H1 (cell line): ENCODE measurements at regions not wholly inside any gene's neighbourhood (a gene's known extent, or its start where the extent isn't known, plus 50 kb on each side); places are given as distances from the start of the nearest gene placed in this dataset.

Experiments
- CTCF ChIA-PET: fragments of 300-600 bp; sonication (Branson Sonifier 250); formaldehyde crosslinking; loops from one replicate; lab custom pipeline; 2021; ENCODE audit not compliant: partially characterized antibody; lab: Charles Lee
- POLR2A ChIA-PET: fragments of 300-600 bp; sonication (Branson Sonifier 250); formaldehyde crosslinking; loops from one replicate; lab custom pipeline; 2021; ENCODE audit warnings: inconsistent platforms; ENCODE audit not compliant: partially characterized antibody; lab: Charles Lee
- DNase-seq, 2 experiments: peaks; one replicate each; pipeline versions ENCODE4 v3.0.0 to v3.0.0-alpha.2; 2010 to 2022; ENCODE audit warnings: low spot score in 2 of 2, low read depth in 1 of 2, mixed read lengths in 1 of 2
- FAIRE-seq: peaks from 2 replicates; lab custom pipeline; 2011; peaks lifted over from hg19 to GRCh38; lab: Jason Lieb, UNC
- H2AFZ ChIP-seq: 2 replicates; pipeline ENCODE4 v1.8.1; 2012; ENCODE audit warnings: low read length, inconsistent platforms
- H2AK5ac ChIP-seq: 2 replicates; pipeline ENCODE4 v1.6.1; 2013; ENCODE audit warnings: low read depth, low read length
- H2BK120ac ChIP-seq: replicated peaks from 2 replicates; pipeline ENCODE3; 2013; ENCODE audit warnings: low read depth, low read length, inconsistent platforms
- H2BK12ac ChIP-seq: 2 replicates; pipeline ENCODE4 v1.6.1; 2013; ENCODE audit warnings: low read depth, low read length
- H2BK15ac ChIP-seq: 2 replicates; pipeline ENCODE4 v1.6.1; 2013; ENCODE audit warnings: low read length
- H2BK20ac ChIP-seq: 2 replicates; pipeline ENCODE4 v1.6.1; 2013; ENCODE audit warnings: low read length
- H2BK5ac ChIP-seq: 2 replicates; pipeline ENCODE4 v1.6.1; 2013; ENCODE audit warnings: low read depth, low read length
- H3K14ac ChIP-seq: 2 replicates; pipeline ENCODE4 v1.6.1; 2013; ENCODE audit warnings: inconsistent platforms; ENCODE audit not compliant: insufficient read length
- H3K18ac ChIP-seq: 2 replicates; pipeline ENCODE4 v1.6.1; 2013; ENCODE audit warnings: low read length; ENCODE audit errors: extremely low read depth
- H3K23ac ChIP-seq: 2 replicates; pipeline ENCODE4 v1.6.1; 2013; ENCODE audit warnings: inconsistent platforms; ENCODE audit not compliant: insufficient read length
- H3K23me2 ChIP-seq: 2 replicates; pipeline ENCODE4 v1.6.1; 2013; ENCODE audit warnings: low read depth, low read length
- H3K27ac ChIP-seq: 2 replicates; pipeline ENCODE4 v1.6.1; 2011; ENCODE audit warnings: low read depth, low read length, inconsistent platforms
- H3K27me3 ChIP-seq, 4 experiments: replicated peaks in 1 of 4; 1 replicate in 1 of 4; 2 replicates in 3 of 4; pipeline versions ENCODE4 v1.6.1 to v1.8.1; 2011 to 2013; ENCODE audit warnings: low read length in 3 of 4, mild to moderate bottlenecking in 3 of 4, inconsistent platforms in 2 of 4, mixed read lengths in 2 of 4, moderate library complexity in 1 of 4; ENCODE audit not compliant: control insufficient read depth in 3 of 4, insufficient read depth in 3 of 4; ENCODE audit errors: extremely low read depth in 1 of 4
- H3K36me3 ChIP-seq, 4 experiments: 2 replicates each; pipeline versions ENCODE4 v1.6.1 to v1.8.1; 2011 to 2013; ENCODE audit warnings: mild to moderate bottlenecking in 4 of 4, low read length in 3 of 4, moderate library complexity in 2 of 4, control low read depth in 1 of 4, inconsistent platforms in 1 of 4; ENCODE audit not compliant: insufficient read depth in 4 of 4, control insufficient read depth in 2 of 4
- H3K4ac ChIP-seq: replicated peaks from 2 replicates; pipeline ENCODE3; 2013; ENCODE audit warnings: low read length, low read depth, mixed read lengths, inconsistent platforms; ENCODE audit not compliant: insufficient read length
- H3K4me1 ChIP-seq, 4 experiments: replicated peaks in 1 of 4; 1 replicate in 1 of 4; 2 replicates in 3 of 4; pipeline versions ENCODE4 v1.6.1 to v1.8.1; 2011 to 2013; ENCODE audit warnings: low read length in 3 of 4, inconsistent platforms in 2 of 4, mixed read lengths in 1 of 4; ENCODE audit not compliant: insufficient read depth in 4 of 4, control insufficient read depth in 3 of 4
- H3K4me2 ChIP-seq, 2 experiments: 2 replicates each; pipeline versions ENCODE4 v1.6.1 to v1.8.1; 2011 to 2013; ENCODE audit warnings: low read depth in 2 of 2, low read length in 2 of 2, control low read depth in 1 of 2, inconsistent platforms in 1 of 2, mild to moderate bottlenecking in 1 of 2; ENCODE audit not compliant: insufficient read depth in 1 of 2
- H3K4me3 ChIP-seq, 4 experiments: fragments of 200-600, 300-600 bp in 1 of 4; sonication (generic), shearing (Covaris generic), sonication (Bioruptor Twin) in 1 of 4; 2 replicates each; pipeline versions ENCODE4 v1.5.1 to v1.8.1; 2011 to 2016; ENCODE audit warnings: low read length in 4 of 4, low read depth in 3 of 4, control low read depth in 2 of 4, inconsistent platforms in 2 of 4, mild to moderate bottlenecking in 2 of 4, mixed read lengths in 1 of 4, moderate library complexity in 1 of 4; ENCODE audit not compliant: insufficient read depth in 2 of 4; ENCODE audit errors: extremely low read depth in 1 of 4
- H3K56ac ChIP-seq: replicated peaks from 2 replicates; pipeline ENCODE3; 2013; ENCODE audit warnings: low read depth, mild to moderate bottlenecking, mixed read lengths, low read length, inconsistent platforms; ENCODE audit not compliant: insufficient read length
- H3K79me1 ChIP-seq: 2 replicates; pipeline ENCODE4 v1.6.1; 2013; ENCODE audit warnings: low read depth, low read length, control low read depth
- H3K79me2 ChIP-seq, 2 experiments: 2 replicates each; pipeline versions ENCODE4 v1.6.1 to v1.8.1; 2012 to 2013; ENCODE audit warnings: low read length in 2 of 2, mild to moderate bottlenecking in 2 of 2, inconsistent platforms in 1 of 2; ENCODE audit not compliant: insufficient read depth in 2 of 2, control insufficient read depth in 1 of 2
- H3K9ac ChIP-seq, 4 experiments: replicated peaks in 1 of 4; 1 replicate in 1 of 4; 2 replicates in 3 of 4; pipeline versions ENCODE4 v1.6.1 to v1.8.1; 2011 to 2013; ENCODE audit warnings: low read depth in 3 of 4, low read length in 3 of 4, control low read depth in 2 of 4, mild to moderate bottlenecking in 2 of 4, moderate library complexity in 2 of 4, inconsistent platforms in 1 of 4; ENCODE audit errors: extremely low read depth in 1 of 4
- H3K9me3 ChIP-seq, 2 experiments: 2 replicates each; pipeline versions ENCODE4 v1.6.1 to v1.8.1; 2012 to 2013; ENCODE audit warnings: mild to moderate bottlenecking in 2 of 2, moderate library complexity in 2 of 2, control low read depth in 1 of 2, inconsistent platforms in 1 of 2, low read depth in 1 of 2, low read length in 1 of 2, mixed read lengths in 1 of 2; ENCODE audit not compliant: insufficient read depth in 2 of 2
- H4K20me1 ChIP-seq, 2 experiments: replicated peaks in 1 of 2; 2 replicates each; pipeline versions ENCODE3 to v1.8.1; 2011 to 2013; ENCODE audit warnings: inconsistent platforms in 2 of 2, low read length in 2 of 2, mild to moderate bottlenecking in 1 of 2; ENCODE audit not compliant: insufficient read depth in 2 of 2, control insufficient read depth in 1 of 2
- H4K5ac ChIP-seq: 2 replicates; pipeline ENCODE4 v1.6.1; 2013; ENCODE audit warnings: low read length, low read depth, mixed read lengths, inconsistent platforms; ENCODE audit not compliant: insufficient read length
- H4K8ac ChIP-seq: 2 replicates; pipeline ENCODE4 v1.8.0; 2013; ENCODE audit warnings: mild to moderate bottlenecking, moderate library complexity, low read length, inconsistent platforms; ENCODE audit not compliant: insufficient read depth; ENCODE audit errors: extremely low read depth
- H4K91ac ChIP-seq: replicated peaks from 2 replicates; pipeline ENCODE3; 2013; ENCODE audit warnings: low read length, mixed read lengths, inconsistent platforms; ENCODE audit not compliant: insufficient read length
- BCL11A ChIP-seq, 2 experiments: IDR thresholded peaks; one replicate each; pipeline ENCODE4 v1.6.1; 2011; ENCODE audit warnings: low read depth in 2 of 2, low read length in 2 of 2, mild to moderate bottlenecking in 2 of 2
- BRCA1 ChIP-seq: IDR thresholded peaks from 2 replicates; pipeline ENCODE4 v1.6.1; 2012; ENCODE audit warnings: low read depth, low read length, improper control_type of control experiment
- RBBP5 ChIP-seq: IDR thresholded peaks from 2 replicates; pipeline ENCODE4 v1.7.1; 2012; ENCODE audit warnings: low read depth, mild to moderate bottlenecking, inconsistent platforms, low read length, moderate library complexity, borderline replicate concordance
- SP1 ChIP-seq: IDR thresholded peaks from 2 replicates; pipeline ENCODE4 v1.6.1; 2011; ENCODE audit warnings: low read depth, low read length
- ZNF274 ChIP-seq: IDR thresholded peaks from 2 replicates; pipeline ENCODE4 v1.7.0; 2012; ENCODE audit warnings: low read length, borderline replicate concordance; ENCODE audit errors: extremely low read depth
- WGBS, 2 experiments: shearing (Covaris generic) in 1 of 2; methylation state at CpG; one replicate each; pipeline versions ENCODE4 v1.1.6 to v1.1.7; 2013 to 2015; ENCODE audit warnings: low lambda C conversion rate in 2 of 2, mixed read lengths in 2 of 2, inconsistent platforms in 1 of 2, low coverage in 1 of 2, missing lambda C conversion rate in 1 of 2; ENCODE audit not compliant: insufficient replicate concordance in 2 of 2, insufficient coverage in 1 of 2, insufficient read length in 1 of 2; ENCODE audit errors: extremely low coverage in 1 of 2, missing lambda C conversion rate in 1 of 2; 5-methylcytosine and 5-hydroxymethylcytosine counted together
- TF ChIP-seq, protein P1 (sequence below): IDR thresholded peaks from 2 replicates; pipeline ENCODE4 v1.6.1; 2012; ENCODE audit warnings: low read length, inconsistent platforms

DNA sequence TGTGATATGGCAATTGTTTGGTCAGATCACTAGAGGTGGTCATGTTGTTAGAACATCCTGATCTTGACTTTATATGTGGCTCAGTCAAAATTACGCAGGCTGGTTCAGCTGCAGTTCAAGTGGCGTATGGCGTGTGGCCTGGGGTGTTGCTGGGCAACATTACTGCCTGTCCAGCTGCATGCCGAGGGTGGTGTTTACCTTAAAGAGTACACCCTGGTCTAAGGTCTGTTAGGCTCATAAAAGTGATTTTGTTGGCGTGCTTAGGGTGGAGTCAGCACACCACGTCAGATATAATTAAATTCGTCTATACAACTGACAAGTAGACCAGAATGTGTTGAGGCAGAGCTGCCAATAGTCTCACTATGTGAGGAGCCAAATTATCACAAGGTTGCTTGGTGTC lies 55.6 kb upstream of the NEDD9 start:
- Histone ChIP-seq H3K23ac (no peak overlapping the region), H2BK15ac (no peak overlapping the region), H4K20me1 (no peaks in the 10 kb centered on the region), H3K4ac (no peak overlapping the region), H3K27me3 (no peaks in the 10 kb centered on the region), H3K14ac (no peak overlapping the region), H3K23me2 (no peaks in the 10 kb centered on the region; the same call in none of the 2 replicates), H3K9ac (no peak overlapping the region), H4K5ac (no peak overlapping the region), H2BK120ac (no peak overlapping the region), H3K18ac (no peak overlapping the region), H2BK12ac (no peak overlapping the region), H3K36me3 (no peaks in the 10 kb centered on the region), H2AFZ (no peak overlapping the region), H3K79me2 (no peaks in the 10 kb centered on the region), H4K8ac (no peak overlapping the region), H3K79me1 (no peaks in the 10 kb centered on the region), H2BK20ac (no peak overlapping the region), H3K27ac (no peak overlapping the region), H4K91ac (no peak overlapping the region), H2AK5ac (no peak overlapping the region), H3K9me3 (0 out of 4 replicates have a peak, but pooled peaks cover 0 to 4% of the 10 kb centered on the region in 2 experiments), H3K56ac (no peak overlapping the region), H3K4me2 (no peak overlapping the region), H3K4me3 (no peak overlapping the region), H3K4me1 (no peaks in the 10 kb centered on the region), H2BK5ac (no peak overlapping the region)
- ChIA-PET CTCF (interaction anchor here (1.3 to 1.6 kb wide), 2 partner anchors 11 to 46 kb away, joined by 4 read pairs; no protein-coding TSS in a partner anchor), POLR2A (interaction anchor here (1.0 kb wide), 1 partner anchor 10 kb away, joined by 3 read pairs; no protein-coding TSS in a partner anchor)
- FAIRE-seq (no peak), DNase-seq (no peak)
- TF ChIP-seq BRCA1 (no peak), BCL11A (IDR thresholded peaks at IDR 0.05; ENCODE audit: low read depth in 2 of 2, low read length in 2 of 2) (no peak), SP1 (no peak), RBBP5 (no peak), ZNF274 (no peak)
- TF ChIP-seq, protein P1, sequence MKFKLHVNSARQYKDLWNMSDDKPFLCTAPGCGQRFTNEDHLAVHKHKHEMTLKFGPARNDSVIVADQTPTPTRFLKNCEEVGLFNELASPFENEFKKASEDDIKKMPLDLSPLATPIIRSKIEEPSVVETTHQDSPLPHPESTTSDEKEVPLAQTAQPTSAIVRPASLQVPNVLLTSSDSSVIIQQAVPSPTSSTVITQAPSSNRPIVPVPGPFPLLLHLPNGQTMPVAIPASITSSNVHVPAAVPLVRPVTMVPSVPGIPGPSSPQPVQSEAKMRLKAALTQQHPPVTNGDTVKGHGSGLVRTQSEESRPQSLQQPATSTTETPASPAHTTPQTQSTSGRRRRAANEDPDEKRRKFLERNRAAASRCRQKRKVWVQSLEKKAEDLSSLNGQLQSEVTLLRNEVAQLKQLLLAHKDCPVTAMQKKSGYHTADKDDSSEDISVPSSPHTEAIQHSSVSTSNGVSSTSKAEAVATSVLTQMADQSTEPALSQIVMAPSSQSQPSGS, result no peak
- WGBS, 2 experiments, result 91% methylated on average over 7 of the region's 7 CpGs; no CpG with 5 or more reads in 1 of the 2 experiments
